GM12878 (cell line): ENCODE measurements at regions not wholly inside any gene's neighbourhood (a gene's known extent, or its start where the extent isn't known, plus 50 kb on each side); places are given as distances from the start of the nearest gene placed in this dataset.

Experiments used
- ATAC-seq: fragments of 200-7000 bp; cut with Tn5 transposase; 3 replicates; pipeline ENCODE4 v1.9.1; 2020; ENCODE audit warnings: mild to moderate bottlenecking, moderate library complexity
- BruUV-seq: library from RNA; stranded (reverse); fragments of 400-500 nt; replicated peaks from 2 replicates; lab custom pipeline; 2021; lab: Mats Ljungman, UMichigan
- CTCF ChIA-PET: fragments of 300-600 bp; sonication (Branson Sonifier 250); formaldehyde crosslinking; extraction: SDS; loops from one replicate; lab custom pipeline; 2021; ENCODE audit warnings: inconsistent platforms; lab: Yijun Ruan, JAX
- POLR2A ChIA-PET: fragments of 350-600 bp; formaldehyde crosslinking; extraction: SDS; loops from one replicate; lab custom pipeline; 2021; ENCODE audit warnings: inconsistent platforms; lab: Charles Lee
- RAD21 ChIA-PET: fragments of 300-600 bp; sonication (Branson Sonifier 250); formaldehyde crosslinking; loops from one replicate; lab custom pipeline; 2023; ENCODE audit warnings: antibody characterized with exemption; ENCODE audit not compliant: unreplicated experiment; lab: Charles Lee
- SMC1A ChIA-PET: fragments of 300-600 bp; sonication (Branson Sonifier 250); formaldehyde crosslinking; loops from one replicate; lab custom pipeline; 2023; ENCODE audit not compliant: unreplicated experiment, uncharacterized antibody; lab: Charles Lee
- DNase-seq: peaks from one replicate; pipeline ENCODE4 v3.0.0-alpha.2; 2011; ENCODE audit warnings: low read depth, low spot score
- FAIRE-seq: peaks from 3 replicates; lab custom pipeline; 2011; peaks lifted over from hg19 to GRCh38; lab: Jason Lieb, UNC
- H2AFZ ChIP-seq: 2 replicates; pipeline ENCODE4 v1.6.0; 2011; ENCODE audit warnings: low read depth, low read length, control low read depth; ENCODE audit not compliant: control insufficient read depth
- H3K27ac ChIP-seq: 2 replicates; pipeline ENCODE4 v1.5.1; 2011; ENCODE audit warnings: control low read depth; ENCODE audit not compliant: control insufficient read depth, insufficient read depth
- H3K27me3 ChIP-seq, 2 experiments: replicated peaks in 1 of 2; 2 replicates each; pipeline versions ENCODE4 v1.6.0 to v1.6.1; 2011; ENCODE audit warnings: low read length in 1 of 2; ENCODE audit not compliant: control insufficient read depth in 2 of 2, insufficient read depth in 2 of 2
- H3K36me3 ChIP-seq, 2 experiments: 2 replicates each; pipeline ENCODE4 v1.5.1; 2011; ENCODE audit warnings: low read length in 1 of 2; ENCODE audit not compliant: control insufficient read depth in 2 of 2, insufficient read depth in 2 of 2
- H3K4me1 ChIP-seq: 2 replicates; pipeline ENCODE4 v1.6.1; 2011; ENCODE audit warnings: mild to moderate bottlenecking, low read length, moderate library complexity, mixed read lengths; ENCODE audit not compliant: control insufficient read depth, insufficient read depth
- H3K4me2 ChIP-seq: 2 replicates; pipeline ENCODE4 v1.6.0; 2011; ENCODE audit warnings: control low read depth; ENCODE audit not compliant: control insufficient read depth, insufficient read depth
- H3K4me3 ChIP-seq: fragments of 200-600 bp; sonication (generic); 2 replicates; pipeline ENCODE4 v1.5.1; 2016
- H3K79me2 ChIP-seq: 2 replicates; pipeline ENCODE4 v1.6.0; 2011; ENCODE audit warnings: low read length; ENCODE audit not compliant: control insufficient read depth, insufficient read depth
- H3K9ac ChIP-seq: 2 replicates; pipeline ENCODE4 v1.8.0; 2011; ENCODE audit warnings: low read length, control low read depth, mixed read lengths; ENCODE audit not compliant: control insufficient read depth, insufficient read depth
- H3K9me3 ChIP-seq: replicated peaks from 3 replicates; pipeline ENCODE4 v1.5.1; 2011; ENCODE audit warnings: mild to moderate bottlenecking, low read length; ENCODE audit not compliant: control insufficient read depth, insufficient read depth
- H4K20me1 ChIP-seq: 2 replicates; pipeline ENCODE4 v1.6.0; 2011; ENCODE audit not compliant: control insufficient read depth, insufficient read depth
- ATF7 ChIP-seq: fragments of 450-650 bp; IDR thresholded peaks from 2 replicates; pipeline ENCODE4 v1.6.1; 2016; ENCODE audit warnings: low read depth, mild to moderate bottlenecking
- CREM ChIP-seq: IDR thresholded peaks from 2 replicates; pipeline ENCODE4 v1.6.1; 2014; ENCODE audit warnings: antibody characterized with exemption, low read depth
- DPF2 ChIP-seq: fragments of 450-650 bp; IDR thresholded peaks from 2 replicates; pipeline ENCODE4 v1.6.1; 2017; ENCODE audit warnings: mild to moderate bottlenecking
- EP300 ChIP-seq, 2 experiments: fragments of 150-350 bp in 1 of 2; IDR thresholded peaks; 2 replicates each; pipeline ENCODE4 v1.6.1; 2011 to 2012; ENCODE audit warnings: low read depth in 2 of 2, low read length in 2 of 2, borderline replicate concordance in 1 of 2, improper control_type of control experiment in 1 of 2, inconsistent platforms in 1 of 2; ENCODE audit not compliant: control insufficient read depth in 1 of 2
- FOXM1 ChIP-seq: IDR thresholded peaks from 2 replicates; pipeline ENCODE4 v1.6.1; 2012; ENCODE audit warnings: low read depth, mild to moderate bottlenecking, inconsistent platforms, low read length, moderate library complexity
- IKZF2 ChIP-seq, 2 experiments: fragments of 450-650 bp; IDR thresholded peaks; 2 replicates each; pipeline ENCODE4 v1.6.1; 2017; ENCODE audit warnings: mild to moderate bottlenecking in 2 of 2, moderate library complexity in 2 of 2
- JUND ChIP-seq: IDR thresholded peaks from 2 replicates; pipeline ENCODE4 v1.6.1; 2012; ENCODE audit warnings: low read depth, mild to moderate bottlenecking, low read length, improper control_type of control experiment, moderate library complexity
- NR2C2 ChIP-seq: IDR thresholded peaks from 2 replicates; pipeline ENCODE4 v1.6.1; 2011; ENCODE audit warnings: borderline replicate concordance, low read depth; ENCODE audit not compliant: control insufficient read depth, insufficient read length
- NR2F1 ChIP-seq: fragments of 450-650 bp; conservative IDR thresholded peaks from 2 replicates; pipeline ENCODE4 v1.6.1; 2017; ENCODE audit warnings: mild to moderate bottlenecking
- POLR2AphosphoS2 ChIP-seq: IDR thresholded peaks from 2 replicates; pipeline ENCODE4 v1.6.1; 2011; ENCODE audit warnings: low read depth, mild to moderate bottlenecking, low read length, improper control_type of control experiment, moderate library complexity
- RAD51 ChIP-seq: fragments of 450-650 bp; IDR thresholded peaks from 2 replicates; pipeline ENCODE4 v1.6.1; 2016; ENCODE audit warnings: moderate library complexity, mild to moderate bottlenecking, inconsistent platforms
- RB1 ChIP-seq: fragments of 450-650 bp; formaldehyde crosslinking; IDR thresholded peaks from 2 replicates; pipeline ENCODE4 v1.6.1; 2017; ENCODE audit warnings: mild to moderate bottlenecking, borderline replicate concordance
- SIN3A ChIP-seq: IDR thresholded peaks from 2 replicates; pipeline ENCODE4 v1.6.1; 2012; ENCODE audit warnings: low read depth, low read length, improper control_type of control experiment
- SKIL ChIP-seq: fragments of 450-650 bp; IDR thresholded peaks from 2 replicates; pipeline ENCODE4 v1.6.1; 2017; ENCODE audit warnings: mild to moderate bottlenecking, low read depth, inconsistent platforms; ENCODE audit not compliant: poor library complexity, severe bottlenecking
- SMAD5 ChIP-seq: IDR thresholded peaks from 2 replicates; pipeline ENCODE4 v1.6.1; 2016; ENCODE audit warnings: antibody characterized with exemption, low read depth
- STAT1 ChIP-seq: fragments of 450-650 bp; conservative IDR thresholded peaks from 2 replicates; pipeline ENCODE4 v1.6.1; 2014; ENCODE audit warnings: antibody characterized with exemption, mild to moderate bottlenecking
- ZNF217 ChIP-seq: fragments of 450-650 bp; IDR thresholded peaks from 2 replicates; pipeline ENCODE4 v1.6.1; 2017; ENCODE audit warnings: antibody characterized with exemption, mild to moderate bottlenecking
- ZNF24 ChIP-seq: fragments of 450-650 bp; IDR thresholded peaks from 2 replicates; pipeline ENCODE4 v1.6.1; 2017; ENCODE audit warnings: antibody characterized with exemption, mild to moderate bottlenecking
- ZNF384 ChIP-seq: IDR thresholded peaks from 2 replicates; pipeline ENCODE4 v1.6.1; 2012; ENCODE audit warnings: low read depth, mild to moderate bottlenecking, low read length, improper control_type of control experiment, borderline replicate concordance
- WGBS: methylation state at CpG from one replicate; pipeline ENCODE4 v1.1.6; 2016; ENCODE audit warnings: low lambda C conversion rate; ENCODE audit not compliant: insufficient replicate concordance, insufficient coverage; ENCODE audit errors: missing lambda C conversion rate; 5-methylcytosine and 5-hydroxymethylcytosine counted together
- in situ Hi-C: fragments of 300-500 bp; cut with MboI; formaldehyde crosslinking; loops from 9 replicates; pipeline ENCODE4 v1.14.3; 2018; ENCODE audit warnings: mixed read lengths
- intact Hi-C: fragments of 100-400 bp; cut with micrococcal nuclease; formaldehyde crosslinking; loops from one replicate; pipeline ENCODE4 v1.14.2; 2022; ENCODE audit not compliant: unreplicated experiment
- TF ChIP-seq, protein P1 (sequence below): fragments of 450-650 bp; IDR thresholded peaks from 2 replicates; pipeline ENCODE4 v1.6.1; 2018; ENCODE audit warnings: borderline replicate concordance, mild to moderate bottlenecking; ENCODE audit not compliant: partially characterized antibody

GRCh38 chr11:23078289-23078971, 218.2 kb upstream of the CCDC179 start:
- no peaks in the 10 kb centered on the region for H3K9me3 ChIP-seq
- intact Hi-C loops, result no loop called here
- ChIA-PET RAD21 (interaction anchor here (0.6 to 4.0 kb wide), 11 partner anchors 8 to 209 kb away, joined by 3 to 44 read pairs (median 9); no protein-coding TSS in a partner anchor), POLR2A (interaction anchor here (0.8 to 1.3 kb wide), 3 partner anchors 29 to 55 kb away, joined by 3 to 5 read pairs (median 3); no protein-coding TSS in a partner anchor), SMC1A (interaction anchor here (0.8 to 2.7 kb wide), 13 partner anchors 10 to 57 kb away, joined by 3 to 28 read pairs (median 6); no protein-coding TSS in a partner anchor), CTCF (interaction anchor here (1.0 to 2.6 kb wide), 7 partner anchors 16 to 57 kb away, joined by 3 to 17 read pairs (median 3); no protein-coding TSS in a partner anchor)
- H3K36me3 ChIP-seq, result no peaks in the 10 kb centered on the region
- FAIRE-seq (no peak), DNase-seq (no peak), ATAC-seq (peak; percentile 90)
- no peaks in the 10 kb centered on the region for H3K4me1 ChIP-seq
- H3K4me2 ChIP-seq, result no peak overlapping the region
- H3K27ac ChIP-seq, result no peak overlapping the region
- H3K27me3 ChIP-seq, result no peaks in the 10 kb centered on the region
- H3K79me2 ChIP-seq, result no peaks in the 10 kb centered on the region
- H3K4me3 ChIP-seq, result no peak overlapping the region
- H2AFZ ChIP-seq, result no peak overlapping the region
- 42% methylated on average over 5 of the region's 5 CpGs for WGBS
- in situ Hi-C loops, result no loop called here
- H4K20me1 ChIP-seq, result no peaks in the 10 kb centered on the region
- BruUV-seq, result no TSS peak
- H3K9ac ChIP-seq, result no peak overlapping the region
- TF ChIP-seq NR2C2 (no peak), POLR2AphosphoS2 (no peak), ZNF24 (peak; percentile 81), IKZF2 (IDR thresholded peaks at IDR 0.05) (peak in 1 of 2 experiments; percentile 43; a peak in 2 of 4 replicates), EP300 (IDR thresholded peaks at IDR 0.05; ENCODE audit: borderline replicate concordance in 1 of 2, control insufficient read depth in 1 of 2, low read depth in 2 of 2, low read length in 2 of 2) (peak; percentile 21 to 67; a peak in 1 of 4 replicates), SIN3A (no peak), NR2F1 (0 out of 2 replicates have a peak, but pooled peaks have one; percentile 21), ZNF384 (peak; percentile 52; the same call in 1 of the 2 replicates), FOXM1 (no peak), SKIL (peak; percentile 63), ZNF217 (peak; percentile 79; the same call in 1 of the 2 replicates), SMAD5 (no peak), JUND (peak; percentile 69; the same call in 1 of the 2 replicates), ATF7 (peak; percentile 86), STAT1 (no peak), DPF2 (peak; percentile 18; the same call in 1 of the 2 replicates), RAD51 (0 out of 2 replicates have a peak, but pooled peaks have one; percentile 37), RB1 (no peak), CREM (no peak)
- TF ChIP-seq, protein P1, sequence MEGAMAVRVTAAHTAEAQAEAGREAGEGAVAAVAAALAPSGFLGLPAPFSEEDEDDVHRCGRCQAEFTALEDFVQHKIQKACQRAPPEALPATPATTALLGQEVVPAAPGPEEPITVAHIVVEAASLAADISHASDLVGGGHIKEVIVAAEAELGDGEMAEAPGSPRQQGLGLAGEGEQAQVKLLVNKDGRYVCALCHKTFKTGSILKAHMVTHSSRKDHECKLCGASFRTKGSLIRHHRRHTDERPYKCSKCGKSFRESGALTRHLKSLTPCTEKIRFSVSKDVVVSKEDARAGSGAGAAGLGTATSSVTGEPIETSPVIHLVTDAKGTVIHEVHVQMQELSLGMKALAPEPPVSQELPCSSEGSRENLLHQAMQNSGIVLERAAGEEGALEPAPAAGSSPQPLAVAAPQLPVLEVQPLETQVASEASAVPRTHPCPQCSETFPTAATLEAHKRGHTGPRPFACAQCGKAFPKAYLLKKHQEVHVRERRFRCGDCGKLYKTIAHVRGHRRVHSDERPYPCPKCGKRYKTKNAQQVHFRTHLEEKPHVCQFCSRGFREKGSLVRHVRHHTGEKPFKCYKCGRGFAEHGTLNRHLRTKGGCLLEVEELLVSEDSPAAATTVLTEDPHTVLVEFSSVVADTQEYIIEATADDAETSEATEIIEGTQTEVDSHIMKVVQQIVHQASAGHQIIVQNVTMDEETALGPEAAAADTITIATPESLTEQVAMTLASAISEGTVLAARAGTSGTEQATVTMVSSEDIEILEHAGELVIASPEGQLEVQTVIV, result no peak
